GM10266 (cell line): ENCODE measurements at regions not wholly inside any gene's neighbourhood (a gene's known extent, or its start where the extent isn't known, plus 50 kb on each side); places are given as distances from the start of the nearest gene placed in this dataset.

Experiments used
- DNase-seq: peaks from one replicate; pipeline ENCODE4 v3.0.0; 2012; ENCODE audit errors: extremely low spot score
- TF ChIP-seq, protein P1 (sequence below): IDR thresholded peaks from 2 replicates; pipeline ENCODE4 v1.5.1; 2012; ENCODE audit warnings: mild to moderate bottlenecking, low read depth; ENCODE audit not compliant: control insufficient read depth, insufficient read depth; ENCODE audit errors: missing control alignments

DNA sequence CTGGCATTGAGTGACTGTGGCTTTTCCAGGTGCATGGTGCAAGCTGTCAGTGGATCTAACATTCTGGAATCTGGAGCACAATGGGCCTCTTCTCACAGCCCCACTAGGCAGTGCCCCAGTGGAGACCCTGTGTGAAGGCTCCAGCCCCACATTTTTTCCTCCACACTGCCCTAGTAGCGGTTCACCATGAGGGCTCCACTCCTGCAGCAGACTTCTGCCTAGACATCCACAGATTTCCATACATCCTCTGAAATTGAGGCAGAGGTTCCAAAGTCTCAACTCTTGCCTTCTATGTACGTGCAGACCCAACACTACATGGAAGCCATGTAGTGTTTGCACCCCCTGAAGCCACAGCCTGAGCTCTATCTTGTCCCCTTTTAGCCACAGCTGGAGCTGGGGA, 118.0 kb upstream of the BMP5 start:
- TF ChIP-seq, protein P1, sequence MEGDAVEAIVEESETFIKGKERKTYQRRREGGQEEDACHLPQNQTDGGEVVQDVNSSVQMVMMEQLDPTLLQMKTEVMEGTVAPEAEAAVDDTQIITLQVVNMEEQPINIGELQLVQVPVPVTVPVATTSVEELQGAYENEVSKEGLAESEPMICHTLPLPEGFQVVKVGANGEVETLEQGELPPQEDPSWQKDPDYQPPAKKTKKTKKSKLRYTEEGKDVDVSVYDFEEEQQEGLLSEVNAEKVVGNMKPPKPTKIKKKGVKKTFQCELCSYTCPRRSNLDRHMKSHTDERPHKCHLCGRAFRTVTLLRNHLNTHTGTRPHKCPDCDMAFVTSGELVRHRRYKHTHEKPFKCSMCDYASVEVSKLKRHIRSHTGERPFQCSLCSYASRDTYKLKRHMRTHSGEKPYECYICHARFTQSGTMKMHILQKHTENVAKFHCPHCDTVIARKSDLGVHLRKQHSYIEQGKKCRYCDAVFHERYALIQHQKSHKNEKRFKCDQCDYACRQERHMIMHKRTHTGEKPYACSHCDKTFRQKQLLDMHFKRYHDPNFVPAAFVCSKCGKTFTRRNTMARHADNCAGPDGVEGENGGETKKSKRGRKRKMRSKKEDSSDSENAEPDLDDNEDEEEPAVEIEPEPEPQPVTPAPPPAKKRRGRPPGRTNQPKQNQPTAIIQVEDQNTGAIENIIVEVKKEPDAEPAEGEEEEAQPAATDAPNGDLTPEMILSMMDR: no peak
- no peak for DNase-seq

DNA sequence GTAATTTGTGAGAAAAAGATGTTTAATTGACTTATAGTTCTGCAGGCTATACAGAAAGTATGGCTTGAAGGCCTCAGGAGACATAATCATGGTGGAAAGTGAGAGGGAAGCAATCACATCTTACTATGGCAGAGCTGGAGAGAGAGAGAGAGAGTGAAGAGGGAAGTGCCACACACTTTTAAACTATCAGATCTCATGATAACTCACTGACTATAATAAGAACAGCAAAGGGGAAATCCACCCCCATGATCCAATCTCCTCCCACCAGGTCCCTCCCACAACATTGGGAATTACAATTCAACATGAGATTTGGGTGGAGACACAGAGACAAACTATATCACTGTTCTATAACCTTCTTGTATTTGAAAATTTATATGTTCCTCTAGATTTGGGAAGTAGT, 117.2 kb upstream of the BMP5 start:
- no peak for DNase-seq
- TF ChIP-seq, protein P1: no peak

DNA sequence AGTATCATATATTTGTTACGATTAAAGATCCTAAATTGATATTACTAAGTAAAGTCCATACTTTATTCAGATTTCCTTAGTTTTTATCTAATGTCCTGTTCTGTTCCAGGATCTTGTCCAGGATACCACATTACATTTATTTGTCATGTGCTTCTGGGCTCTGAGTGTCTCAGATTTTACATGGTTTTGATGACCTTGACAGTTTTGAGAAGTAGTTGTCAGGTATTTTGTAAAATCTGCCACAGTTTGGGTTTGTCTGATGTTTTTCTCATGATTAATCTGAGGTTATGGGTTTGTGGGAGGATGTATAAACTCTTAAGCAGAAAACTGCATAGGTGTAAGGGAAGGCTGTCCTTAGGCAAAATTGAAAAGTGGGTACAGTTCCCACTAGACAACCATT, 109.9 kb upstream of the BMP5 start:
- TF ChIP-seq, protein P1: no peak
- DNase-seq: no peak

DNA sequence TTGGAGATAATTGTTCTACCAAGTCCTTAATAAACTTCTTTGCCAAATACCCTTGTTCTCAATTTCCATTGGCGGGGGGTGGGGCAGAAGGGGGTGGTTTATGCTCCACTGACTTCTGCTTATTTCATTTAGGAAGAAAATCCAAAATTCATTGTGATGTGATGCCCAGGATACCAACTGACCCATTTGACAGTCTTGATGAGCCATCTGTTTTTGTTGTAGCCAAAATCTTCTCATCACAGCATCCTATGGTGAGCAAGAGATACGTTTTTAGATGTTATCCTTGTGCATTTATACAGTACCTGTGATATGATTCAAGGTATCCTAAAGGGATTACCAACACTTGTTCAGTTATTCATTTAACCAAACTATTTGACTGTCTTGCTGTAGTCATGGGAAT, 108.5 kb upstream of the BMP5 start:
- DNase-seq: no peak
- TF ChIP-seq, protein P1: no peak

DNA sequence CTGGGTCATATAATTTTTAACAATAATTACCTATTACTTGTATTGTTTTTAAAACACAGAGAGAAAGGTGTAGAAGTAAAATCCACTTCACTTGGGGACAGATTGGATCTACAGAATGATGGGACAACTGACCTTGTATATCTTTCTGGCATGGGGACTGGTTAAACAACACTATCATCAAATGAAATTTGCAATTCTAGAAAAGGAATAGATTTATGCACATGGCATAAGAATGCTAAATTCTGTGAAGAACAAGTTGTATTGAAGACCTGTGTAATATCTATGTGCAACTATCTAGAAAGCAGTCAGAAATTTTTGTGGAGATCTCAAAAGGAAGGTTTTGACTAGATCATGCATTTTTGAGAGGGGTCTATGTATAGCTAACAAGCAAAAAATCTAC, 106.3 kb upstream of the BMP5 start:
- DNase-seq: no peak
- TF ChIP-seq, protein P1: no peak

DNA sequence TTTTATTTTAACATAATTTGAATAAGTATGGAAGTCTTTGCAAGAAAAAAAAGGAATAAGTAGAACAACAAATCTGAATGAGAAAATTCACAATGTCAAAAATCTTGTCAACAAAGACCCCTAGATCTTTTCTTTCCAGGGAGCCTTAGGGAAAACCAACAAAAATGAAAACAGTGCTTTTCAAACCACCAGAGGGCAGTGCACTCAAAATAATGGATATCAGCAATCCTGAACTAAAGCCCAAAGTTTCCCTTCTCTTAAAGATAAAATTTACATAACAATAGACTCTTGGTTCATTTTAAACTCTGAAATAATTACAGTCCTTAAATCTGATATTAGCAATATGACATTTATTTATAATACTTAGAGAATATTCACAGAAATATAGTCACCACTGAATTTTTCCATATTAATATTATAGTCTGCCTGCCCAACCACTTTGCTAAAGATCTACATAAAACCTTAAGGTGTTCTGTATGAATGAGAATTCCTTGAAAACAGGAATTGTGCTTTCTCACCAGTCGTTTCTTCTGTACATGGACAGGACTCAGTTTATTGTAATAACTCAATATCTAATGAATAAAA, 105.3 kb upstream of the BMP5 start:
- TF ChIP-seq, protein P1: peak; percentile 59
- DNase-seq: peak; percentile 10

DNA sequence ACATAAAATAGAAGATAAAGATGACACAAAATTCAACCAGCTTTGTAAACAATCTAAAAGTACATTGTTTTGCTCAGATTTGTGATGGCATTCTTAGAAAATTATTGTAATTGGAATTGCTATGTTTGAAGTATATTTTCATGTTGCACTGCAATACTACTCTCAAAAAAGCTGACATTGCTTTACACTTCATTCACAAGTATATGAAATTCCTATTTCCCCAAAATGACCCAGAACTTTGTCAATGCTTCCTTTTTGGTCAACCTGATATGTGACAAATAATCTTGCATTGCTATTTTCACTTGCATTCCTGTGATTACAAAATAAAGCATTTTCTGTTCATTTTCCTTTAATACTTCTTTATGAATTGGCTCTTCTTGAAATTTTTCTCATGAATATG, 104.1 kb upstream of the BMP5 start:
- TF ChIP-seq, protein P1: no peak
- DNase-seq: no peak
